ENCODE measurements at regions not wholly inside any gene's neighbourhood (a gene's known extent, or its start where the extent isn't known, plus 50 kb on each side); places are given as distances from the start of the nearest gene placed in this dataset.
A peak's percentile ranks its signal among the peaks of the same experiment; 100 is the strongest.

DNA sequence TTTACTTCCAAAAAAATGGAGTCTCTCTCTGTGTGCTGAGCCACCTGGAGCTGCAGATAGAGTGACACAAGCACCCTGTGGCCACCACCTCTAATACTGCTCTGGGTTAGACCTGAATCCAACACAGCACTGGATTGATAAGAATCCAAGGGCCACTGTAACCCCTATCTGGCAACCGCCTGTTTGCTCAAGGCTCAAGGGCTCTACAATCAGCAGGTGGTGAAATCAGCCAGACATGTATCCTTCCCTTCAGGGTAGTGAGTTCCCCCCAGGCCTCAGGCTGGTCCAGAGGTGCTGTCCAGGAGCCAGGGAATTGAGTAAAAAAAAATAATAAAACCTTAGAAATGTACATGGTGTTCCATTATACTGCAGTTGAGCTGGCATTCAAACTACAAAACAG lies 509.0 kb downstream of the KIF4B start:
- TF ChIP-seq, protein P1, sequence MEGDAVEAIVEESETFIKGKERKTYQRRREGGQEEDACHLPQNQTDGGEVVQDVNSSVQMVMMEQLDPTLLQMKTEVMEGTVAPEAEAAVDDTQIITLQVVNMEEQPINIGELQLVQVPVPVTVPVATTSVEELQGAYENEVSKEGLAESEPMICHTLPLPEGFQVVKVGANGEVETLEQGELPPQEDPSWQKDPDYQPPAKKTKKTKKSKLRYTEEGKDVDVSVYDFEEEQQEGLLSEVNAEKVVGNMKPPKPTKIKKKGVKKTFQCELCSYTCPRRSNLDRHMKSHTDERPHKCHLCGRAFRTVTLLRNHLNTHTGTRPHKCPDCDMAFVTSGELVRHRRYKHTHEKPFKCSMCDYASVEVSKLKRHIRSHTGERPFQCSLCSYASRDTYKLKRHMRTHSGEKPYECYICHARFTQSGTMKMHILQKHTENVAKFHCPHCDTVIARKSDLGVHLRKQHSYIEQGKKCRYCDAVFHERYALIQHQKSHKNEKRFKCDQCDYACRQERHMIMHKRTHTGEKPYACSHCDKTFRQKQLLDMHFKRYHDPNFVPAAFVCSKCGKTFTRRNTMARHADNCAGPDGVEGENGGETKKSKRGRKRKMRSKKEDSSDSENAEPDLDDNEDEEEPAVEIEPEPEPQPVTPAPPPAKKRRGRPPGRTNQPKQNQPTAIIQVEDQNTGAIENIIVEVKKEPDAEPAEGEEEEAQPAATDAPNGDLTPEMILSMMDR (conservative IDR thresholded peaks at IDR 0.05) = no peak
- Histone ChIP-seq H3K27me3 (ENCODE audit: control insufficient read depth, insufficient read depth, low read length, poor library complexity, severe bottlenecking) (no peaks in the 10 kb centered on the region), H3K9ac (ENCODE audit: extremely low read depth, low read length, poor library complexity, severe bottlenecking) (no peak overlapping the region), H3K9me3 (ENCODE audit: control insufficient read depth, low read length) (no peaks in the 10 kb centered on the region), H3K4me1 (ENCODE audit: control insufficient read depth, insufficient read depth, low read length) (no peaks in the 10 kb centered on the region), H3K27ac (ENCODE audit: low read depth, low read length) (no peak overlapping the region), H3K36me3 (ENCODE audit: control insufficient read depth, insufficient read depth, low read length) (no peaks in the 10 kb centered on the region), H3K4me3 (ENCODE audit: low read length) (no peak overlapping the region)
- Mint-ChIP-seq H3K9me3 (no peaks in the 10 kb centered on the region), H3K36me3 (ENCODE audit: low read depth) (no peaks in the 10 kb centered on the region), H3K27ac (no peak overlapping the region), H3K4me3 (no peak overlapping the region), H3K4me1 (peaks cover 13% of the 10 kb centered on the region), H3K27me3 (ENCODE audit: insufficient read depth) (peaks cover 2% of the 10 kb centered on the region)
- DNase-seq = peak; percentile 47
- WGBS, 2 experiments (ENCODE audit: insufficient coverage in 1 of 2, insufficient read length in 1 of 2) = 75 to 78% methylated on average over 1 of the region's 1 CpG

DNA sequence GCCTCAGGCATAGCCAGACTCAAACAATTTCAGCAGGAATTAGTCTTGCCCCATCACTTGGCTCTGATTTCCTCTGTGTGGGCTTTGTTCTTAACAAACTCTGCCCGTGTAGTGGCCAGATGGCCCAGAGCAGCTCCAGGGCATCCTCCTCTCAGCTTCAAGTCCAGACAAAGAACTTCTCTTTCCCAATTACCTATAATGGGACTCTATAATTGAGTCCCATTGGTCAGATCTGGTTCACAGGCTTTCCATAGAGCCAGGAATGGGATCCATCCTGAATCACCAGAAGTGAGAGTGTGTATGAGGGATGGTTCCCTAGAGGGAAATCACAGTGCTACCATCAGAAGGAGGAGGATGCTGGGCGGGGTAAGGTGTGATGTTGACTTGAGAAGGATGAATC lies 515.8 kb downstream of the KIF4B start:
- TF ChIP-seq, protein P1 (conservative IDR thresholded peaks at IDR 0.05) = no peak
- Histone ChIP-seq H3K9me3 (ENCODE audit: control insufficient read depth, low read length) (no peaks in the 10 kb centered on the region), H3K4me3 (ENCODE audit: low read length) (no peak overlapping the region), H3K4me1 (ENCODE audit: control insufficient read depth, insufficient read depth, low read length) (no peaks in the 10 kb centered on the region), H3K9ac (ENCODE audit: extremely low read depth, low read length, poor library complexity, severe bottlenecking) (no peak overlapping the region), H3K36me3 (ENCODE audit: control insufficient read depth, insufficient read depth, low read length) (no peaks in the 10 kb centered on the region), H3K27me3 (ENCODE audit: control insufficient read depth, insufficient read depth, low read length, poor library complexity, severe bottlenecking) (no peaks in the 10 kb centered on the region), H3K27ac (ENCODE audit: low read depth, low read length) (peak overlapping the region; percentile 68)
- H3K27me3 Mint-ChIP-seq (ENCODE audit: insufficient read depth) = peaks cover 2% of the 10 kb centered on the region
- no peaks in the 10 kb centered on the region for H3K9me3 Mint-ChIP-seq
- no peak for DNase-seq
- no peak overlapping the region for H3K4me3 Mint-ChIP-seq
- no peak overlapping the region for H3K27ac Mint-ChIP-seq
- no peaks in the 10 kb centered on the region for H3K36me3 Mint-ChIP-seq (ENCODE audit: low read depth)
- 94% methylated on average over 2 of the region's 2 CpGs; no CpG with 5 or more reads in 1 of the 2 experiments for WGBS, 2 experiments (ENCODE audit: insufficient coverage in 1 of 2, insufficient read length in 1 of 2)
- H3K4me1 Mint-ChIP-seq = peaks cover 2% of the 10 kb centered on the region

- Histone ChIP-seq H3K27ac (ENCODE audit: low read depth, low read length) (peak overlapping the region; percentile 68), H3K4me1 (ENCODE audit: control insufficient read depth, insufficient read depth, low read length) (no peaks in the 10 kb centered on the region), H3K36me3 (ENCODE audit: control insufficient read depth, insufficient read depth, low read length) (no peaks in the 10 kb centered on the region), H3K27me3 (ENCODE audit: control insufficient read depth, insufficient read depth, low read length, poor library complexity, severe bottlenecking) (no peaks in the 10 kb centered on the region), H3K9me3 (ENCODE audit: control insufficient read depth, low read length) (no peaks in the 10 kb centered on the region), H3K4me3 (ENCODE audit: low read length) (no peak overlapping the region), H3K9ac (ENCODE audit: extremely low read depth, low read length, poor library complexity, severe bottlenecking) (no peak overlapping the region)
- Mint-ChIP-seq H3K4me3 (no peak overlapping the region), H3K4me1 (peaks cover 2% of the 10 kb centered on the region), H3K36me3 (ENCODE audit: low read depth) (no peaks in the 10 kb centered on the region), H3K27ac (no peak overlapping the region), H3K27me3 (ENCODE audit: insufficient read depth) (no peaks in the 10 kb centered on the region), H3K9me3 (no peaks in the 10 kb centered on the region)
- TF ChIP-seq, protein P1 (conservative IDR thresholded peaks at IDR 0.05) = no peak
- no peak for DNase-seq
Measured at GRCh38 chr5:155530046-155530445, 516.5 kb downstream of the KIF4B start.
